ENCODE measurements at regions not wholly inside any gene's neighbourhood (a gene's known extent, or its start where the extent isn't known, plus 50 kb on each side); places are given as distances from the start of the nearest gene placed in this dataset.
"Not testable (repeated sequence)": the region's sequence is repeated elsewhere in the genome, so short reads cannot be mapped to it uniquely, and the experiment has no call there.

GRCh38 chr10:45235260-45235769, 80.1 kb downstream of the OR13A1 start:
- not testable (repeated sequence) for H3K4me2 ChIP-seq (ENCODE audit: low read length); H3K18ac ChIP-seq (ENCODE audit: low read length); H2BK12ac ChIP-seq (ENCODE audit: low read length); H3K79me2 ChIP-seq (ENCODE audit: control insufficient read depth, insufficient read depth, low read length, poor library complexity); H4K8ac ChIP-seq (ENCODE audit: low read depth, low read length); H3K4me3 ChIP-seq (ENCODE audit: low read depth, low read length); H3K27me3 ChIP-seq (ENCODE audit: insufficient read depth, low read length); H2BK120ac ChIP-seq (ENCODE audit: insufficient read depth, low read length, poor library complexity); H3K4ac ChIP-seq (ENCODE audit: low read depth, low read length); H4K12ac ChIP-seq (ENCODE audit: low read depth, low read length); H2BK5ac ChIP-seq (ENCODE audit: low read depth, low read length, poor library complexity); H3K9me3 ChIP-seq (ENCODE audit: insufficient read depth, low read depth, low read length); H2AK5ac ChIP-seq (ENCODE audit: low read length); H3K4me1 ChIP-seq (ENCODE audit: control insufficient read depth in 1 of 2, insufficient read depth in 2 of 2, low read length in 2 of 2); H3K9ac ChIP-seq (ENCODE audit: low read length); H4K91ac ChIP-seq (ENCODE audit: low read depth, low read length); H2AFZ ChIP-seq (ENCODE audit: insufficient read depth, low read length, poor library complexity); H3K23ac ChIP-seq (ENCODE audit: low read length); H3K27ac ChIP-seq (ENCODE audit: low read depth, low read length); H3K79me1 ChIP-seq (ENCODE audit: low read length); H3K36me3 ChIP-seq (ENCODE audit: control insufficient read depth in 1 of 2, insufficient read depth in 2 of 2, low read length in 2 of 2); H3K14ac ChIP-seq (ENCODE audit: low read length)
- DNase-seq = peak; percentile 48 to 72
- no CpG with 5 or more reads among the region's 13 CpGs for WGBS (ENCODE audit: extremely low coverage, insufficient coverage, insufficient read length)

GRCh38 chr10:45235798-45236220, 79.6 kb downstream of the OR13A1 start:
- Histone ChIP-seq H4K12ac (ENCODE audit: low read depth, low read length) (no peak overlapping the region), H2BK5ac (ENCODE audit: low read depth, low read length, poor library complexity) (no peak overlapping the region), H4K91ac (ENCODE audit: low read depth, low read length) (no peak overlapping the region), H3K4ac (ENCODE audit: low read depth, low read length) (no peak overlapping the region), H3K4me3 (ENCODE audit: low read depth, low read length) (no peak overlapping the region), H3K9ac (ENCODE audit: low read length) (no peak overlapping the region), H4K8ac (ENCODE audit: low read depth, low read length) (no peak overlapping the region), H3K79me1 (ENCODE audit: low read length) (no peaks in the 10 kb centered on the region), H3K14ac (ENCODE audit: low read length) (no peak overlapping the region), H2BK12ac (ENCODE audit: low read length) (no peak overlapping the region), H2AFZ (ENCODE audit: insufficient read depth, low read length, poor library complexity) (no peak overlapping the region), H3K4me1 (ENCODE audit: control insufficient read depth in 1 of 2, insufficient read depth in 2 of 2, low read length in 2 of 2) (peaks cover 0 to 3% of the 10 kb centered on the region in 2 experiments), H3K18ac (ENCODE audit: low read length) (no peak overlapping the region), H3K27me3 (ENCODE audit: insufficient read depth, low read length) (no peaks in the 10 kb centered on the region), H3K79me2 (ENCODE audit: control insufficient read depth, insufficient read depth, low read length, poor library complexity) (no peaks in the 10 kb centered on the region), H3K23ac (ENCODE audit: low read length) (no peak overlapping the region), H2AK5ac (ENCODE audit: low read length) (no peak overlapping the region), H3K4me2 (ENCODE audit: low read length) (no peak overlapping the region), H3K9me3 (ENCODE audit: insufficient read depth, low read depth, low read length) (peaks cover 2% of the 10 kb centered on the region), H3K36me3 (ENCODE audit: control insufficient read depth in 1 of 2, insufficient read depth in 2 of 2, low read length in 2 of 2) (no peaks in the 10 kb centered on the region), H3K27ac (ENCODE audit: low read depth, low read length) (no peak overlapping the region), H2BK120ac (ENCODE audit: insufficient read depth, low read length, poor library complexity) (no peak overlapping the region)
- no CpG with 5 or more reads among the region's 7 CpGs for WGBS (ENCODE audit: extremely low coverage, insufficient coverage, insufficient read length)
- no peak for DNase-seq

- no peak overlapping the region for H3K18ac ChIP-seq (ENCODE audit: low read length)
- H3K23ac ChIP-seq (ENCODE audit: low read length) = no peak overlapping the region
- DNase-seq = no peak
- no peak overlapping the region for H4K12ac ChIP-seq (ENCODE audit: low read depth, low read length)
- peaks cover 0 to 3% of the 10 kb centered on the region in 2 experiments for H3K4me1 ChIP-seq (ENCODE audit: control insufficient read depth in 1 of 2, insufficient read depth in 2 of 2, low read length in 2 of 2)
- H3K27ac ChIP-seq (ENCODE audit: low read depth, low read length) = no peak overlapping the region
- H2AK5ac ChIP-seq (ENCODE audit: low read length) = no peak overlapping the region
- H3K9ac ChIP-seq (ENCODE audit: low read length) = no peak overlapping the region
- H2BK12ac ChIP-seq (ENCODE audit: low read length) = no peak overlapping the region
- H2BK120ac ChIP-seq (ENCODE audit: insufficient read depth, low read length, poor library complexity) = no peak overlapping the region
- no peak overlapping the region for H2BK5ac ChIP-seq (ENCODE audit: low read depth, low read length, poor library complexity)
- peaks cover 2% of the 10 kb centered on the region for H3K9me3 ChIP-seq (ENCODE audit: insufficient read depth, low read depth, low read length)
- no CpG with 5 or more reads among the region's 5 CpGs for WGBS (ENCODE audit: extremely low coverage, insufficient coverage, insufficient read length)
- H3K36me3 ChIP-seq (ENCODE audit: control insufficient read depth in 1 of 2, insufficient read depth in 2 of 2, low read length in 2 of 2) = no peaks in the 10 kb centered on the region
- no peaks in the 10 kb centered on the region for H3K27me3 ChIP-seq (ENCODE audit: insufficient read depth, low read length)
- no peak overlapping the region for H4K91ac ChIP-seq (ENCODE audit: low read depth, low read length)
- H3K14ac ChIP-seq (ENCODE audit: low read length) = no peak overlapping the region
- H3K79me1 ChIP-seq (ENCODE audit: low read length) = no peaks in the 10 kb centered on the region
- H3K4me3 ChIP-seq (ENCODE audit: low read depth, low read length) = no peak overlapping the region
- no peak overlapping the region for H3K4me2 ChIP-seq (ENCODE audit: low read length)
- H3K79me2 ChIP-seq (ENCODE audit: control insufficient read depth, insufficient read depth, low read length, poor library complexity) = no peaks in the 10 kb centered on the region
- H4K8ac ChIP-seq (ENCODE audit: low read depth, low read length) = no peak overlapping the region
- no peak overlapping the region for H2AFZ ChIP-seq (ENCODE audit: insufficient read depth, low read length, poor library complexity)
- no peak overlapping the region for H3K4ac ChIP-seq (ENCODE audit: low read depth, low read length)
Measured at GRCh38 chr10:45238896-45239295, 76.5 kb downstream of the OR13A1 start.

GRCh38 chr10:45239642-45240041, 75.8 kb downstream of the OR13A1 start:
- Histone ChIP-seq H2BK12ac (ENCODE audit: low read length) (peak overlapping the region; percentile 13), H3K23ac (ENCODE audit: low read length) (no peak overlapping the region), H4K12ac (ENCODE audit: low read depth, low read length) (no peak overlapping the region), H3K27me3 (ENCODE audit: insufficient read depth, low read length) (no peaks in the 10 kb centered on the region), H3K36me3 (ENCODE audit: control insufficient read depth in 1 of 2, insufficient read depth in 2 of 2, low read length in 2 of 2) (no peaks in the 10 kb centered on the region), H3K79me1 (ENCODE audit: low read length) (no peaks in the 10 kb centered on the region), H3K18ac (ENCODE audit: low read length) (no peak overlapping the region), H3K4me1 (ENCODE audit: control insufficient read depth in 1 of 2, insufficient read depth in 2 of 2, low read length in 2 of 2) (peaks cover 0 to 3% of the 10 kb centered on the region in 2 experiments), H4K8ac (ENCODE audit: low read depth, low read length) (peak overlapping the region; percentile 23), H3K9ac (ENCODE audit: low read length) (no peak overlapping the region), H2BK5ac (ENCODE audit: low read depth, low read length, poor library complexity) (no peak overlapping the region), H3K14ac (ENCODE audit: low read length) (no peak overlapping the region), H3K4me2 (ENCODE audit: low read length) (no peak overlapping the region), H2BK120ac (ENCODE audit: insufficient read depth, low read length, poor library complexity) (no peak overlapping the region), H2AK5ac (ENCODE audit: low read length) (no peak overlapping the region), H3K9me3 (ENCODE audit: insufficient read depth, low read depth, low read length) (peaks cover 2% of the 10 kb centered on the region), H4K91ac (ENCODE audit: low read depth, low read length) (no peak overlapping the region), H3K79me2 (ENCODE audit: control insufficient read depth, insufficient read depth, low read length, poor library complexity) (no peaks in the 10 kb centered on the region), H2AFZ (ENCODE audit: insufficient read depth, low read length, poor library complexity) (no peak overlapping the region), H3K4me3 (ENCODE audit: low read depth, low read length) (no peak overlapping the region), H3K27ac (ENCODE audit: low read depth, low read length) (no peak overlapping the region), H3K4ac (ENCODE audit: low read depth, low read length) (no peak overlapping the region)
- WGBS (ENCODE audit: extremely low coverage, insufficient coverage, insufficient read length) = no CpG with 5 or more reads among the region's 11 CpGs
- DNase-seq = no peak
